ENCODE measurements at regions not wholly inside any gene's neighbourhood (a gene's known extent, or its start where the extent isn't known, plus 50 kb on each side); places are given as distances from the start of the nearest gene placed in this dataset.

DNA sequence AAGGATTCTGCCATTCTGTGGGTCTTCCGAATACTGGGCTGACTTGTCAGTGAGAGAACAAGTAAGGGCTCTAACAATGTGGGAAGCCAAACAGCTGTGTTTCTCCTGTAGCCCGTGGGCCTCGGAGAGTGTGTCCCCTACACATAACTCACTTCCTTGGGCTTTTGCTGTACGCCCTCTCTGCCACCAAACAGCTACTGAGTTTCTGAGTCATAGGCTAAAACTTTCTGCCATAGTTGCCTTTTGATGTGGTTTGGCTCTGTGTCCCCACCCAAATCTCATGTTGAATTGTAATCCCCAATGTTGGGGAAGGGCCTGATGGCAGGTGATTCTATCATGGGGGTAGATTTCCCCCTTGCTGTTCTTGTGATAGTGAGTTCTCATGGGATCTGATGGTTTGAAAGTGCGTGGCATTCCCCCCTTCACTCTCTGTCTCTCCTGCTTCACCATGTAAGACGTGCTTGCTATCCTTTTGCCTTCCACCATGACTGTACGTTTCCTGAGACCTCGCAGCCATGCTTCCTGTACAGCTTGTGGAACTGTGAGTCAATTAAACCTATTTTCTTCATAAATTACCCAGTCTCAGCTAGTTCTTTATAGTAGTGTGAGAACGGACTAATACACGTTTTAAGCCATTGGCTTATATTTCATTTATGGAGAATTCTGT lies 194.8 kb upstream of the HMCN1 start:
- TF ChIP-seq, protein P1, sequence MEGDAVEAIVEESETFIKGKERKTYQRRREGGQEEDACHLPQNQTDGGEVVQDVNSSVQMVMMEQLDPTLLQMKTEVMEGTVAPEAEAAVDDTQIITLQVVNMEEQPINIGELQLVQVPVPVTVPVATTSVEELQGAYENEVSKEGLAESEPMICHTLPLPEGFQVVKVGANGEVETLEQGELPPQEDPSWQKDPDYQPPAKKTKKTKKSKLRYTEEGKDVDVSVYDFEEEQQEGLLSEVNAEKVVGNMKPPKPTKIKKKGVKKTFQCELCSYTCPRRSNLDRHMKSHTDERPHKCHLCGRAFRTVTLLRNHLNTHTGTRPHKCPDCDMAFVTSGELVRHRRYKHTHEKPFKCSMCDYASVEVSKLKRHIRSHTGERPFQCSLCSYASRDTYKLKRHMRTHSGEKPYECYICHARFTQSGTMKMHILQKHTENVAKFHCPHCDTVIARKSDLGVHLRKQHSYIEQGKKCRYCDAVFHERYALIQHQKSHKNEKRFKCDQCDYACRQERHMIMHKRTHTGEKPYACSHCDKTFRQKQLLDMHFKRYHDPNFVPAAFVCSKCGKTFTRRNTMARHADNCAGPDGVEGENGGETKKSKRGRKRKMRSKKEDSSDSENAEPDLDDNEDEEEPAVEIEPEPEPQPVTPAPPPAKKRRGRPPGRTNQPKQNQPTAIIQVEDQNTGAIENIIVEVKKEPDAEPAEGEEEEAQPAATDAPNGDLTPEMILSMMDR (IDR thresholded peaks at IDR 0.05; ENCODE audit: low read length) = no peak
- TF ChIP-seq EZH2phosphoT487 (IDR thresholded peaks at IDR 0.05; ENCODE audit: low read length) = no peak
